Smooth muscle cell (in vitro differentiated cells): ENCODE measurements at regions not wholly inside any gene's neighbourhood (a gene's known extent, or its start where the extent isn't known, plus 50 kb on each side); places are given as distances from the start of the nearest gene placed in this dataset.

Experiments
- DNase-seq: peaks from one replicate; lab custom pipeline; 2025; ENCODE audit not compliant: unreplicated experiment; lab: John Stamatoyannopoulos, UW
- H2AFZ ChIP-seq: fragments of 200-600 bp; sonication (generic); 2 replicates; pipeline ENCODE4 v1.6.0; 2016; ENCODE audit warnings: antibody characterized with exemption, low read depth, mild to moderate bottlenecking
- H3F3A ChIP-seq: fragments of 200-600 bp; sonication (generic); 2 replicates; pipeline ENCODE4 v1.6.0; 2017; ENCODE audit warnings: antibody characterized with exemption, low read depth
- H3K27ac ChIP-seq: fragments of 200-600 bp; sonication (generic); 2 replicates; pipeline ENCODE4 v1.5.1; 2016; ENCODE audit warnings: low read depth, mild to moderate bottlenecking
- H3K27me3 ChIP-seq: fragments of 200-600 bp; sonication (generic); 2 replicates; pipeline ENCODE4 v1.6.1; 2016; ENCODE audit warnings: low read depth, mild to moderate bottlenecking
- H3K36me3 ChIP-seq: fragments of 200-600 bp; sonication (generic); 2 replicates; pipeline ENCODE4 v1.5.1; 2016; ENCODE audit warnings: low read depth
- H3K4me1 ChIP-seq: fragments of 200-600 bp; sonication (generic); 2 replicates; pipeline ENCODE4 v1.5.1; 2016; ENCODE audit warnings: low read depth
- H3K4me2 ChIP-seq: fragments of 200-600 bp; sonication (generic); 2 replicates; pipeline ENCODE4 v1.6.0; 2016; ENCODE audit warnings: mild to moderate bottlenecking
- H3K4me3 ChIP-seq: fragments of 200-600 bp; sonication (generic); 2 replicates; pipeline ENCODE4 v1.5.1; 2016; ENCODE audit warnings: mild to moderate bottlenecking
- H3K79me2 ChIP-seq: fragments of 200-600 bp; sonication (generic); 2 replicates; pipeline ENCODE4 v1.6.0; 2016; ENCODE audit warnings: low read depth, mild to moderate bottlenecking
- H3K9ac ChIP-seq: fragments of 200-600 bp; sonication (generic); 2 replicates; pipeline ENCODE4 v1.6.0; 2016; ENCODE audit warnings: low read depth
- H3K9me3 ChIP-seq: fragments of 200-600 bp; sonication (generic); replicated peaks from 2 replicates; pipeline ENCODE4 v1.5.1; 2016; ENCODE audit warnings: low read depth
- H4K20me1 ChIP-seq: fragments of 200-600 bp; sonication (generic); 2 replicates; pipeline ENCODE4 v1.6.0; 2016; ENCODE audit warnings: low read depth
- CTCF ChIP-seq: fragments of 200-600 bp; sonication (generic); IDR thresholded peaks from 2 replicates; pipeline ENCODE4 v1.5.1; 2017; ENCODE audit warnings: borderline replicate concordance, mild to moderate bottlenecking, antibody characterized with exemption; ENCODE audit not compliant: insufficient read depth, poor library complexity, severe bottlenecking
- WGBS: methylation state at CpG from one replicate; pipeline ENCODE4 v1.1.7; 2016; ENCODE audit warnings: low lambda C conversion rate; 5-methylcytosine and 5-hydroxymethylcytosine counted together

- H3K4me1 ChIP-seq: no peaks in the 10 kb centered on the region
- H3K27me3 ChIP-seq: no peaks in the 10 kb centered on the region
- H3K36me3 ChIP-seq: no peaks in the 10 kb centered on the region
- no peaks in the 10 kb centered on the region for H4K20me1 ChIP-seq
- no peak overlapping the region for H3K9ac ChIP-seq
- no peaks in the 10 kb centered on the region for H3K79me2 ChIP-seq
- H3K27ac ChIP-seq: no peak overlapping the region
- H3F3A ChIP-seq: no peaks in the 10 kb centered on the region
- no peak overlapping the region for H3K4me2 ChIP-seq
- no peak overlapping the region for H2AFZ ChIP-seq
- H3K4me3 ChIP-seq: no peak overlapping the region
- no peak for DNase-seq
- no peaks in the 10 kb centered on the region for H3K9me3 ChIP-seq
- 93% methylated on average over 5 of the region's 5 CpGs for WGBS
- TF ChIP-seq CTCF: no peak
Observed at GRCh38 chr4:130432289-130432688, 1336.3 kb downstream of the C4orf33 start.

- no peaks in the 10 kb centered on the region for H3F3A ChIP-seq
- no peak overlapping the region for H3K4me3 ChIP-seq
- no peaks in the 10 kb centered on the region for H3K27me3 ChIP-seq
- H3K79me2 ChIP-seq: no peaks in the 10 kb centered on the region
- no peaks in the 10 kb centered on the region for H4K20me1 ChIP-seq
- DNase-seq: no peak
- H3K9ac ChIP-seq: no peak overlapping the region
- no peaks in the 10 kb centered on the region for H3K36me3 ChIP-seq
- H3K9me3 ChIP-seq: no peaks in the 10 kb centered on the region
- H3K27ac ChIP-seq: no peak overlapping the region
- H2AFZ ChIP-seq: no peak overlapping the region
- no peaks in the 10 kb centered on the region for H3K4me1 ChIP-seq
- no peak overlapping the region for H3K4me2 ChIP-seq
- no peak for TF ChIP-seq CTCF
Observed at GRCh38 chr4:130449741-130450140, 1353.8 kb downstream of the C4orf33 start.

GRCh38 chr4:130468340-130468739 lies 1372.4 kb downstream of the C4orf33 start:
- Histone ChIP-seq H3K27me3 (no peaks in the 10 kb centered on the region), H3K36me3 (no peaks in the 10 kb centered on the region), H4K20me1 (no peaks in the 10 kb centered on the region), H3K4me2 (no peak overlapping the region), H3K9me3 (no peaks in the 10 kb centered on the region), H3K79me2 (no peaks in the 10 kb centered on the region), H3K9ac (no peak overlapping the region), H3K4me1 (no peaks in the 10 kb centered on the region), H3K27ac (no peak overlapping the region), H3K4me3 (no peak overlapping the region), H3F3A (no peaks in the 10 kb centered on the region), H2AFZ (no peak overlapping the region)
- WGBS: 89% methylated on average over 2 of the region's 2 CpGs
- no peak for TF ChIP-seq CTCF
- DNase-seq: no peak

GRCh38 chr4:130478406-130478805 lies 1382.5 kb downstream of the C4orf33 start:
- no peak for TF ChIP-seq CTCF
- H3K4me2 ChIP-seq: no peak overlapping the region
- H2AFZ ChIP-seq: no peak overlapping the region
- no peak for DNase-seq
- no peaks in the 10 kb centered on the region for H3K79me2 ChIP-seq
- no peak overlapping the region for H3K4me3 ChIP-seq
- H3K4me1 ChIP-seq: no peaks in the 10 kb centered on the region
- H3F3A ChIP-seq: no peaks in the 10 kb centered on the region
- 67% methylated on average over 3 of the region's 3 CpGs for WGBS
- no peaks in the 10 kb centered on the region for H4K20me1 ChIP-seq
- no peaks in the 10 kb centered on the region for H3K9me3 ChIP-seq
- no peaks in the 10 kb centered on the region for H3K36me3 ChIP-seq
- no peak overlapping the region for H3K27ac ChIP-seq
- no peak overlapping the region for H3K9ac ChIP-seq
- no peaks in the 10 kb centered on the region for H3K27me3 ChIP-seq
